ENCODE measurements at regions not wholly inside any gene's neighbourhood (a gene's known extent, or its start where the extent isn't known, plus 50 kb on each side); places are given as distances from the start of the nearest gene placed in this dataset.

DNA sequence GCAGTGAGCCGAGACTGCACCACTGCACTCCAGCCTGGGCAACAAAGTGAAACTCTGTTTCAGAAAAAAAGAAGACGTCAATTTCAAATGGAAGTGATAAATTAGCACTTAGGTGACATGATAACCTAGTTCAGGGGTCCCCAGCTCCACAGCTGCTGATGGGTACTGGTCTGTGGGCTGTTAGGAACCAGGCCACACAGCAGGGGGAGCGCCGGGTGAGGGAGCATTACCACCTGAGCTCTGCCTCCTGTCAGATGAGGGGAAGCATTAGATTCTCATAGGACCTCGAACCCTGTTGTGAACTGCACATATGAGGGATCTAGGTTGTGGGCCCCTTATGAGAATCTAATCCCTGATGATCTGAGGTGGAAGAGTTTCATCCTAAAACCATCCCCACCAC lies 253.0 kb downstream of the FOXL1 start:
- no peak for TF ChIP-seq EZH2phosphoT487 (IDR thresholded peaks at IDR 0.05; ENCODE audit: borderline replicate concordance, low read depth, low read length)
- TF ChIP-seq, protein P1, sequence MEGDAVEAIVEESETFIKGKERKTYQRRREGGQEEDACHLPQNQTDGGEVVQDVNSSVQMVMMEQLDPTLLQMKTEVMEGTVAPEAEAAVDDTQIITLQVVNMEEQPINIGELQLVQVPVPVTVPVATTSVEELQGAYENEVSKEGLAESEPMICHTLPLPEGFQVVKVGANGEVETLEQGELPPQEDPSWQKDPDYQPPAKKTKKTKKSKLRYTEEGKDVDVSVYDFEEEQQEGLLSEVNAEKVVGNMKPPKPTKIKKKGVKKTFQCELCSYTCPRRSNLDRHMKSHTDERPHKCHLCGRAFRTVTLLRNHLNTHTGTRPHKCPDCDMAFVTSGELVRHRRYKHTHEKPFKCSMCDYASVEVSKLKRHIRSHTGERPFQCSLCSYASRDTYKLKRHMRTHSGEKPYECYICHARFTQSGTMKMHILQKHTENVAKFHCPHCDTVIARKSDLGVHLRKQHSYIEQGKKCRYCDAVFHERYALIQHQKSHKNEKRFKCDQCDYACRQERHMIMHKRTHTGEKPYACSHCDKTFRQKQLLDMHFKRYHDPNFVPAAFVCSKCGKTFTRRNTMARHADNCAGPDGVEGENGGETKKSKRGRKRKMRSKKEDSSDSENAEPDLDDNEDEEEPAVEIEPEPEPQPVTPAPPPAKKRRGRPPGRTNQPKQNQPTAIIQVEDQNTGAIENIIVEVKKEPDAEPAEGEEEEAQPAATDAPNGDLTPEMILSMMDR (conservative IDR thresholded peaks at IDR 0.05; ENCODE audit: low read length): peak; percentile 38; the same call in 1 of the 2 replicates

Measured in OCI-LY7 (cell line).